ENCODE measurements at regions not wholly inside any gene's neighbourhood (a gene's known extent, or its start where the extent isn't known, plus 50 kb on each side); places are given as distances from the start of the nearest gene placed in this dataset.
"Not testable (repeated sequence)": the region's sequence is repeated elsewhere in the genome, so short reads cannot be mapped to it uniquely, and the experiment has no call there.

GRCh38 chr5:119953474-119953873 is 324.1 kb downstream of the FAM170A start:
- DNase-seq (ENCODE audit: low read depth), result no peak
- Histone ChIP-seq H3K27me3 (ENCODE audit: control insufficient read depth, insufficient read depth, low read length) (no peaks in the 10 kb centered on the region), H3K36me3 (ENCODE audit: control insufficient read depth, insufficient read depth, low read length) (no peaks in the 10 kb centered on the region), H3K4me3 (ENCODE audit: low read depth, low read length) (no peak overlapping the region)
- no peak for TF ChIP-seq CTCF (IDR thresholded peaks at IDR 0.05; ENCODE audit: insufficient read depth, low read length, poor library complexity, severe bottlenecking)

- DNase-seq (ENCODE audit: low read depth), result no peak
- Histone ChIP-seq H3K4me3 (ENCODE audit: low read depth, low read length) (no peak overlapping the region), H3K36me3 (ENCODE audit: control insufficient read depth, insufficient read depth, low read length) (no peaks in the 10 kb centered on the region), H3K27me3 (ENCODE audit: control insufficient read depth, insufficient read depth, low read length) (no peaks in the 10 kb centered on the region)
- no peak for TF ChIP-seq CTCF (IDR thresholded peaks at IDR 0.05; ENCODE audit: insufficient read depth, low read length, poor library complexity, severe bottlenecking)
Observed at GRCh38 chr5:119954106-119954505, 324.7 kb downstream of the FAM170A start.

DNA sequence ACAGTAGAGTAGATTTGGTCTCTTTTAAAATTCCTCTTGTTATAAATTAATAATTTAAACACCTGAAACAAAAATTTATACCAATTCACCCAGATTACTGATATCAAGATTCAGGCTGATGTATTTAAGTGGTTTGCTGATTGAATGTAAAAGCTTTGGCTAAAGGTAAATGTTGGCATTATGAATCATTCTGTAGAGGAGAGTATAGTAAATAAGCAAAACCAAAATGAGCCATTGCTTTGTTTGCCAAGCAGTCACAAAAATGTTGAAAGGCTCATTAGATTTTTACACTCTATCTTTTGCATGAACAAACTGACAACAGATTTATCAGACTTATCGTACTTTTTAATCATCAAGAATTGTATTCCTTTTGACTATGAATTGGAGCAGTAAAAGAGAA is 332.6 kb downstream of the FAM170A start:
- H3K4me3 ChIP-seq (ENCODE audit: low read depth, low read length), result no peak overlapping the region
- no peak for TF ChIP-seq CTCF (IDR thresholded peaks at IDR 0.05; ENCODE audit: insufficient read depth, low read length, poor library complexity, severe bottlenecking)
- DNase-seq (ENCODE audit: low read depth), result no peak
- H3K27me3 ChIP-seq (ENCODE audit: control insufficient read depth, insufficient read depth, low read length), result no peaks in the 10 kb centered on the region
- no peaks in the 10 kb centered on the region for H3K36me3 ChIP-seq (ENCODE audit: control insufficient read depth, insufficient read depth, low read length)

GRCh38 chr5:119966028-119966427 is 336.7 kb downstream of the FAM170A start:
- Histone ChIP-seq H3K4me3 (ENCODE audit: low read depth, low read length) (no peak overlapping the region), H3K36me3 (ENCODE audit: control insufficient read depth, insufficient read depth, low read length) (no peaks in the 10 kb centered on the region), H3K27me3 (ENCODE audit: control insufficient read depth, insufficient read depth, low read length) (no peaks in the 10 kb centered on the region)
- no peak for DNase-seq (ENCODE audit: low read depth)
- no peak for TF ChIP-seq CTCF (IDR thresholded peaks at IDR 0.05; ENCODE audit: insufficient read depth, low read length, poor library complexity, severe bottlenecking)

DNA sequence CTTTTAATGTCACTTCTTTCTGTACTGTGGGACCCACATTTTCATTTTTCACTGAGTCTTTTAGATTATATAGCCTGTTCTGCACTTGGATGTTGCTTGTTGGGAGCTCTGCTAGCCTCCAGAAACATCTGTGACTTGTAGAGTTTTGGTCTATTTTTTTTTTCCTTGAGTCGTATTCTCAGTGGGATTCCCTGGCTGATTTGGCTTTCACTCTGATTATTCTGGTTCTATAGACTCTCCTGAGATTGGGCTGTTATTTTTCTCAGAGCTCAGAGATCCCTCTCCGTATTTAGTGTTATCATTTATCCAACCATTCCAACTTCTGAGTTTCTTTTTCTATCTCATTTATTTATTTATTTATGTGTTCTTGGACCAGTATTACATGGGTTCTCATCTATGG is 339.3 kb downstream of the FAM170A start:
- no peak for TF ChIP-seq CTCF (IDR thresholded peaks at IDR 0.05; ENCODE audit: insufficient read depth, low read length, poor library complexity, severe bottlenecking)
- Histone ChIP-seq H3K36me3 (ENCODE audit: control insufficient read depth, insufficient read depth, low read length) (no peaks in the 10 kb centered on the region), H3K4me3 (ENCODE audit: low read depth, low read length) (no peak overlapping the region), H3K27me3 (ENCODE audit: control insufficient read depth, insufficient read depth, low read length) (no peaks in the 10 kb centered on the region)
- no peak for DNase-seq (ENCODE audit: low read depth)

DNA sequence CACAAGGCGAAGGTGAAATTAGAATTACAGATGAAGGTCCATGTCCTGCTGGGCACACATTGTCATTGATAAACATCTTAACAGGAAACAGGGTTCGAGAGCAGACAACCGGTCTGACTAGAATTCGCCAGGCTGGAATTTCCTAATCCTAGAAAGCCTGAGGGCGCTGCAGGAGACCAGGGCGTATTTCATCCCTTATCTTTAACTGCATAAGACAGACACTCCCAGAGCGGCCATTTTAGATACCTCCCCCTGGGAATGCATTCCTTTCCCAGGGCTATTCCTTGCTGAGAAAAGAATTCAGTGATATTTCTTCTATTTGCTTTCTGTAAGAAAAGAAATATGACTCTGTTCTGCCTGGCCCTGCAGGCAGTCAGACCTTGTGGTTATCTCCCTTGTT is 357.7 kb downstream of the FAM170A start:
- not testable (repeated sequence) for DNase-seq (ENCODE audit: low read depth); H3K36me3 ChIP-seq (ENCODE audit: control insufficient read depth, insufficient read depth, low read length); H3K4me3 ChIP-seq (ENCODE audit: low read depth, low read length); H3K27me3 ChIP-seq (ENCODE audit: control insufficient read depth, insufficient read depth, low read length)

Measured in kidney epithelial cell (primary cell).